ENCODE measurements at regions not wholly inside any gene's neighbourhood (a gene's known extent, or its start where the extent isn't known, plus 50 kb on each side); places are given as distances from the start of the nearest gene placed in this dataset.
"Not testable (repeated sequence)": the region's sequence is repeated elsewhere in the genome, so short reads cannot be mapped to it uniquely, and the experiment has no call there.

- H3K79me2 ChIP-seq (ENCODE audit: control insufficient read depth, insufficient read depth, low read length); H3K27ac Mint-ChIP-seq; DNase-seq; H3K4me1 ChIP-seq (ENCODE audit: control insufficient read depth in 2 of 2, insufficient read depth in 2 of 2, low read length in 2 of 2); intact Hi-C loops (cut with micrococcal nuclease); H4K20me1 ChIP-seq (ENCODE audit: control insufficient read depth, insufficient read depth, low read length, poor library complexity, severe bottlenecking); H3K27me3 ChIP-seq (replicated peaks in 1 of 4; ENCODE audit: control extremely low read depth in 1 of 4, control insufficient read depth in 3 of 4, insufficient read depth in 4 of 4, low read length in 3 of 4); H3K27me3 Mint-ChIP-seq; H2AFZ ChIP-seq (ENCODE audit: insufficient read depth, low read depth, low read length, poor library complexity, severe bottlenecking); H3K9ac ChIP-seq (ENCODE audit: low read length); POLR2A ChIA-PET; H3K27ac ChIP-seq (ENCODE audit: low read length in 2 of 2); CTCF ChIA-PET; H3K4me1 Mint-ChIP-seq; ATAC-seq (ENCODE audit: low read depth); H3K36me3 ChIP-seq (replicated peaks in 1 of 2; ENCODE audit: control extremely low read depth in 1 of 2, control insufficient read depth in 1 of 2, extremely low read depth in 1 of 2, insufficient read depth in 2 of 2, low read length in 1 of 2); H3K4me3 Mint-ChIP-seq; H3K4me2 ChIP-seq (replicated peaks; ENCODE audit: low read depth, low read length, poor library complexity, severe bottlenecking); H3K4me3 ChIP-seq (ENCODE audit: control extremely low read depth in 1 of 5, extremely low read depth in 1 of 5, insufficient read depth in 1 of 5, low read depth in 2 of 5, low read length in 4 of 5): not testable (repeated sequence)
- WGBS (ENCODE audit: insufficient coverage): 70% methylated on average over 8 of the region's 8 CpGs
- H3K9me3 ChIP-seq (ENCODE audit: control extremely low read depth in 1 of 3, control insufficient read depth in 2 of 3, insufficient read depth in 1 of 3, low read length in 2 of 3): peaks cover 0 to 19% (median 11%) of the 10 kb centered on the region in 3 donors
- H3K9me3 Mint-ChIP-seq (ENCODE audit: insufficient read depth): peaks cover 24% of the 10 kb centered on the region
Observed at GRCh38 chrY:26664245-26664644, 1042.3 kb downstream of the CDY1 start.

DNA sequence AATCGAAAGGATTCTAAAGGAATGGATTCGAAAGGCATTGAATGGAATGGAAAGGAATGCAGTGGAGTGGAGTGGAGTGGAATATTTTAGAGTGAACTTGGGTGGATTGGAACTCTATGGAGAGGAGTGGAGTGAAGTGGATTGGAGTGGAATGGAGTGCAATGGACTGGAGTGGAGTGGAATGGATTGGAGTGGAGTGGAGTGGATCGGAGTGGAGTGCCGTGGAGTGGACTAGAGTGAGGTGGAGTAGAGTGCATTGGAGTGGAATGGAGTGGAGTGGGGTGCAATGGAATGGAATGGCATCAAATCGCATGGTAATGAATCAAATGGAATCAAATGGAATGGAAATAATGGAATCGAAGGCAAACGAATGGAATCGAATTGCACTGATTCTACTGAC lies 1044.8 kb downstream of the CDY1 start:
- peaks cover 14 to 32% (median 27%) of the 10 kb centered on the region in 3 donors for H3K9me3 ChIP-seq (ENCODE audit: control extremely low read depth in 1 of 3, control insufficient read depth in 2 of 3, insufficient read depth in 1 of 3, low read length in 2 of 3)
- POLR2A ChIA-PET; H3K4me1 Mint-ChIP-seq; H3K4me3 ChIP-seq (ENCODE audit: control extremely low read depth in 1 of 5, extremely low read depth in 1 of 5, insufficient read depth in 1 of 5, low read depth in 2 of 5, low read length in 4 of 5); ATAC-seq (ENCODE audit: low read depth); CTCF ChIA-PET; H3K27me3 ChIP-seq (replicated peaks in 1 of 4; ENCODE audit: control extremely low read depth in 1 of 4, control insufficient read depth in 3 of 4, insufficient read depth in 4 of 4, low read length in 3 of 4); H3K36me3 ChIP-seq (replicated peaks in 1 of 2; ENCODE audit: control extremely low read depth in 1 of 2, control insufficient read depth in 1 of 2, extremely low read depth in 1 of 2, insufficient read depth in 2 of 2, low read length in 1 of 2); H3K4me1 ChIP-seq (ENCODE audit: control insufficient read depth in 2 of 2, insufficient read depth in 2 of 2, low read length in 2 of 2); H3K27me3 Mint-ChIP-seq; H3K79me2 ChIP-seq (ENCODE audit: control insufficient read depth, insufficient read depth, low read length); H2AFZ ChIP-seq (ENCODE audit: insufficient read depth, low read depth, low read length, poor library complexity, severe bottlenecking); H3K9ac ChIP-seq (ENCODE audit: low read length); intact Hi-C loops (cut with micrococcal nuclease); H3K4me2 ChIP-seq (replicated peaks; ENCODE audit: low read depth, low read length, poor library complexity, severe bottlenecking); DNase-seq; H3K27ac ChIP-seq (ENCODE audit: low read length in 2 of 2); H4K20me1 ChIP-seq (ENCODE audit: control insufficient read depth, insufficient read depth, low read length, poor library complexity, severe bottlenecking); H3K27ac Mint-ChIP-seq; H3K4me3 Mint-ChIP-seq: not testable (repeated sequence)
- WGBS (ENCODE audit: insufficient coverage): 89% methylated on average over 3 of the region's 8 CpGs
- H3K9me3 Mint-ChIP-seq (ENCODE audit: insufficient read depth): peaks cover 34% of the 10 kb centered on the region

DNA sequence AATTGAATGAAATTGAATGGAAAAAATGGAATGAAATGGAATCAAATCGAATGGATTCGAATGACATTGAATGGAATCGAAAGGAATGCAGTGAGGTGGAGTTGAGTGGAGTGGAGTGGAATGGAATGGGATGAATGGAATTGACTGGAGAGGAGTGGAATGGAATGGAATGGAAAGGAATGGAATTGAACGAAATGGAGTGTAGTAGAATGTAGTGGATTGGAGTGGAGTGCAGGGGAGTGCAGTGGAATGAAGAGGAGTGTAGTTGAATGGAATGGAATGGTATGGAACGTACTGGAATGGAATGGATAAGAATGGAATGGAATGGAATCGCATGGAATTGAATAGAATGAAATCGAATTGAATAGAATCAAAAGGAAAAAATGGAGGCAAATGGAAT lies 1047.3 kb downstream of the CDY1 start:
- H3K27ac ChIP-seq (ENCODE audit: low read length in 2 of 2); H3K4me1 ChIP-seq (ENCODE audit: control insufficient read depth in 2 of 2, insufficient read depth in 2 of 2, low read length in 2 of 2); CTCF ChIA-PET; H4K20me1 ChIP-seq (ENCODE audit: control insufficient read depth, insufficient read depth, low read length, poor library complexity, severe bottlenecking); POLR2A ChIA-PET; H3K27me3 Mint-ChIP-seq; H3K4me3 ChIP-seq (ENCODE audit: control extremely low read depth in 1 of 5, extremely low read depth in 1 of 5, insufficient read depth in 1 of 5, low read depth in 2 of 5, low read length in 4 of 5); H3K4me1 Mint-ChIP-seq; H3K4me3 Mint-ChIP-seq; H3K4me2 ChIP-seq (replicated peaks; ENCODE audit: low read depth, low read length, poor library complexity, severe bottlenecking); H2AFZ ChIP-seq (ENCODE audit: insufficient read depth, low read depth, low read length, poor library complexity, severe bottlenecking); ATAC-seq (ENCODE audit: low read depth); H3K36me3 ChIP-seq (replicated peaks in 1 of 2; ENCODE audit: control extremely low read depth in 1 of 2, control insufficient read depth in 1 of 2, extremely low read depth in 1 of 2, insufficient read depth in 2 of 2, low read length in 1 of 2); DNase-seq; H3K27ac Mint-ChIP-seq; intact Hi-C loops (cut with micrococcal nuclease); H3K27me3 ChIP-seq (replicated peaks in 1 of 4; ENCODE audit: control extremely low read depth in 1 of 4, control insufficient read depth in 3 of 4, insufficient read depth in 4 of 4, low read length in 3 of 4); H3K79me2 ChIP-seq (ENCODE audit: control insufficient read depth, insufficient read depth, low read length); H3K9ac ChIP-seq (ENCODE audit: low read length): not testable (repeated sequence)
- peaks cover 21% of the 10 kb centered on the region for H3K9me3 Mint-ChIP-seq (ENCODE audit: insufficient read depth)
- H3K9me3 ChIP-seq (ENCODE audit: control extremely low read depth in 1 of 3, control insufficient read depth in 2 of 3, insufficient read depth in 1 of 3, low read length in 2 of 3): peaks cover 14 to 23% (median 18%) of the 10 kb centered on the region in 3 donors
- 74% methylated on average over 7 of the region's 7 CpGs for WGBS (ENCODE audit: insufficient coverage)

DNA sequence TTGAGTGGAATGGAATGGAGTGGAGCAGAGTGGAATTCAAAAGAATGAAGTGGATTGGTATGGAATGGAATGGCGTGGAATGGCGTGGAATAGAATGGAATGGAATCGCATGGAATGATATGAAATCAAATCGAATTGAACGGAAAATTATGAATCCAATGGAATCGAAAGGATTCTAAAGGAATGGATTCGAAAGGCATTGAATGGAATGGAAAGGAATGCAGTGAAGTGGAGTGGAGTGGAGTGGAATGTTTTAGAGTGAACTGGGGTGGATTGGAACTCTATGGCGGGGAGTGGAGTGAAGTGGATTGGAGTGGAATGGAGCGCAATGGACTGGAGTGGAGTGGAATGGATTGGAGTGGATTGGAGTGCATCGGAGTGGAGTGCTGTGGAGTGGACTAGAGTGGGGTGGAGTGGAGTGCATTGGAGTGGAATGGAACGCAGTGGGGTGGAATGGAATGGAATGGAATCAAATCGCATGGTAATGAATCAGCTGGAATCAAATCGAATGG lies 1048.5 kb downstream of the CDY1 start:
- H3K9ac ChIP-seq (ENCODE audit: low read length); CTCF ChIA-PET; H3K4me2 ChIP-seq (replicated peaks; ENCODE audit: low read depth, low read length, poor library complexity, severe bottlenecking); H3K4me3 Mint-ChIP-seq; POLR2A ChIA-PET; intact Hi-C loops (cut with micrococcal nuclease); H3K27ac ChIP-seq (ENCODE audit: low read length in 2 of 2); H3K4me3 ChIP-seq (ENCODE audit: control extremely low read depth in 1 of 5, extremely low read depth in 1 of 5, insufficient read depth in 1 of 5, low read depth in 2 of 5, low read length in 4 of 5); H3K27me3 ChIP-seq (replicated peaks in 1 of 4; ENCODE audit: control extremely low read depth in 1 of 4, control insufficient read depth in 3 of 4, insufficient read depth in 4 of 4, low read length in 3 of 4); H3K79me2 ChIP-seq (ENCODE audit: control insufficient read depth, insufficient read depth, low read length); H2AFZ ChIP-seq (ENCODE audit: insufficient read depth, low read depth, low read length, poor library complexity, severe bottlenecking); H3K4me1 Mint-ChIP-seq; H3K36me3 ChIP-seq (replicated peaks in 1 of 2; ENCODE audit: control extremely low read depth in 1 of 2, control insufficient read depth in 1 of 2, extremely low read depth in 1 of 2, insufficient read depth in 2 of 2, low read length in 1 of 2); H3K27me3 Mint-ChIP-seq; H4K20me1 ChIP-seq (ENCODE audit: control insufficient read depth, insufficient read depth, low read length, poor library complexity, severe bottlenecking); H3K4me1 ChIP-seq (ENCODE audit: control insufficient read depth in 2 of 2, insufficient read depth in 2 of 2, low read length in 2 of 2); ATAC-seq (ENCODE audit: low read depth); H3K27ac Mint-ChIP-seq: not testable (repeated sequence)
- peak; percentile 14 for DNase-seq
- peaks cover 14 to 21% (median 18%) of the 10 kb centered on the region in 3 donors for H3K9me3 ChIP-seq (ENCODE audit: control extremely low read depth in 1 of 3, control insufficient read depth in 2 of 3, insufficient read depth in 1 of 3, low read length in 2 of 3)
- WGBS (ENCODE audit: insufficient coverage): 79% methylated on average over 13 of the region's 13 CpGs
- H3K9me3 Mint-ChIP-seq (ENCODE audit: insufficient read depth): peaks cover 18% of the 10 kb centered on the region

Data from B cell (primary cell).